HFFc6 (cell line): ENCODE measurements at regions not wholly inside any gene's neighbourhood (a gene's known extent, or its start where the extent isn't known, plus 50 kb on each side); places are given as distances from the start of the nearest gene placed in this dataset.

Experiments
- DNase-seq: peaks from one replicate; pipeline ENCODE4 v3.0.0-alpha.2; 2018
- H3K27ac Mint-ChIP-seq: 2 replicates; pipeline ENCODE4 v1.8.0; 2020; ENCODE audit warnings: mild to moderate bottlenecking, mixed read lengths
- H3K27me3 Mint-ChIP-seq: 2 replicates; pipeline ENCODE4 v1.8.0; 2021; ENCODE audit warnings: mild to moderate bottlenecking, moderate library complexity, mixed read lengths; ENCODE audit not compliant: insufficient read depth
- H3K36me3 Mint-ChIP-seq: 2 replicates; pipeline ENCODE4 v1.8.0; 2021; ENCODE audit warnings: low read depth, mixed read lengths
- H3K4me1 Mint-ChIP-seq: 2 replicates; pipeline ENCODE4 v1.8.0; 2020; ENCODE audit warnings: low read depth, mixed read lengths
- H3K4me3 Mint-ChIP-seq: 2 replicates; pipeline ENCODE4 v1.8.0; 2020; ENCODE audit warnings: mild to moderate bottlenecking, moderate library complexity, mixed read lengths
- H3K9me3 Mint-ChIP-seq: 2 replicates; pipeline ENCODE4 v1.8.0; 2020; ENCODE audit warnings: mild to moderate bottlenecking, mixed read lengths
- CTCF ChIP-seq: fragments of 200-600 bp; sonication (generic); IDR thresholded peaks from 2 replicates; pipeline ENCODE4 v1.5.0; 2021; ENCODE audit warnings: antibody characterized with exemption, mild to moderate bottlenecking

GRCh38 chr11:115707180-115707905 is 203.1 kb upstream of the CADM1 start:
- TF ChIP-seq CTCF: no peak
- H3K36me3 Mint-ChIP-seq: no peaks in the 10 kb centered on the region
- H3K27ac Mint-ChIP-seq: no peak overlapping the region
- H3K9me3 Mint-ChIP-seq: peaks cover 62% of the 10 kb centered on the region
- no peak for DNase-seq
- H3K4me3 Mint-ChIP-seq: no peak overlapping the region
- H3K27me3 Mint-ChIP-seq: no peaks in the 10 kb centered on the region
- H3K4me1 Mint-ChIP-seq: no peaks in the 10 kb centered on the region

- Mint-ChIP-seq H3K4me1 (no peaks in the 10 kb centered on the region), H3K9me3 (peaks cover 58% of the 10 kb centered on the region), H3K27me3 (no peaks in the 10 kb centered on the region), H3K27ac (no peak overlapping the region), H3K4me3 (no peak overlapping the region), H3K36me3 (no peaks in the 10 kb centered on the region)
- no peak for TF ChIP-seq CTCF
- no peak for DNase-seq
Measured at GRCh38 chr11:115706626-115707135, 202.5 kb upstream of the CADM1 start.

- no peak for TF ChIP-seq CTCF
- H3K9me3 Mint-ChIP-seq: peaks cover 53% of the 10 kb centered on the region
- H3K36me3 Mint-ChIP-seq: 0 out of 2 replicates have a peak, but pooled peaks cover 5% of the 10 kb centered on the region
Measured at GRCh38 chr11:115705200-115705599, 201.0 kb upstream of the CADM1 start.

GRCh38 chr11:115700981-115701875 is 197.0 kb upstream of the CADM1 start:
- peaks cover 2% of the 10 kb centered on the region; the same call in 1 of the 2 replicates for H3K27me3 Mint-ChIP-seq
- no peaks in the 10 kb centered on the region for H3K4me1 Mint-ChIP-seq
- no peak overlapping the region for H3K27ac Mint-ChIP-seq
- no peak overlapping the region for H3K4me3 Mint-ChIP-seq
- peaks cover 9% of the 10 kb centered on the region; the same call in 1 of the 2 replicates for H3K36me3 Mint-ChIP-seq
- DNase-seq: no peak
- H3K9me3 Mint-ChIP-seq: peaks cover 60% of the 10 kb centered on the region
- TF ChIP-seq CTCF: no peak

More at GRCh38 chr11:115705200-115705599, 201.0 kb upstream of the CADM1 start:
- Mint-ChIP-seq H3K27me3 (no peaks in the 10 kb centered on the region), H3K4me3 (no peak overlapping the region), H3K4me1 (no peaks in the 10 kb centered on the region), H3K27ac (no peak overlapping the region)
- DNase-seq: no peak

GRCh38 chr11:115700496-115700895 is 196.3 kb upstream of the CADM1 start:
- no peak for DNase-seq
- no peak overlapping the region for H3K27ac Mint-ChIP-seq
- no peak for TF ChIP-seq CTCF

More at GRCh38 chr11:115700496-115700895, 196.3 kb upstream of the CADM1 start:
- no peak overlapping the region for H3K4me3 Mint-ChIP-seq
- H3K36me3 Mint-ChIP-seq: peaks cover 9% of the 10 kb centered on the region; the same call in 1 of the 2 replicates
- H3K9me3 Mint-ChIP-seq: peaks cover 66% of the 10 kb centered on the region
- H3K27me3 Mint-ChIP-seq: peaks cover 2% of the 10 kb centered on the region; the same call in 1 of the 2 replicates
- no peaks in the 10 kb centered on the region for H3K4me1 Mint-ChIP-seq
